ENCODE measurements at regions not wholly inside any gene's neighbourhood (a gene's known extent, or its start where the extent isn't known, plus 50 kb on each side); places are given as distances from the start of the nearest gene placed in this dataset.

DNA sequence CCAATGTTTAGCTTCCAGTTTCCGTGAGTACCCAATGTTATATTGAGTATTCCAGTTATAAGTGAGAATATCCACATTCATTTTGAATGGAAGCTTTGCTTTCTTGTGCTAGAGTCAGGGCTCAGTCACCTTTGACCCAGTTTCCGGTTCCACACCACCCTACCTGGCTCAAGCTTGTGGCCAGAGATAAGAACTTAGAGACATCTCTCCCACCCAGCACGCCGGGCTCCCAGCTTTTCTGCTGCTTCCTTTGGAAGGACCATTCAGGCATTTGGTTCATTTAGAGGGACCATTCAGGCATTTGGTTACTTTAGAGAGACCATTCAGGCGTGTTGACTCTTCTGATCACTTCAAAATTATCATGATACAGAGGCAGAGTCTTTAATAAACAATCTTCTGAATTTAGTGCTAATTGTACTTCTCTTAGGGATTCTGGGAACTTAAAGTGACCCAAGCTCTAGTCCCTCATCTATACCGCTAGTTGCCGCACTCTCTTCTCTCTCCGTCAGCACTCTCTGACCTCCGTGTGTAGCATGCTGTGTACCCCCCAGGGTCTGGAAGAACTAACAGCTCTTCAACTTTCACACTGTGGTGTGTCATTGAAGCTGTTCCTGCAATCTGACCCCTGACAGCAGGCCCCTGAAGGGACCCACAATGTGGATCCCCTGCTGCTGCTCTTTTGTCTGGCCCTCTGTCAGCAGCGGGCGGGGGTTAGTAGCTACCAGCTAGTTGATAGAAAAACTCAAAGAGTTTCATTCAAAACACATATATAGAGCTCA, 943.1 kb downstream of the ARAP2 start:
- TF ChIP-seq, protein P1, sequence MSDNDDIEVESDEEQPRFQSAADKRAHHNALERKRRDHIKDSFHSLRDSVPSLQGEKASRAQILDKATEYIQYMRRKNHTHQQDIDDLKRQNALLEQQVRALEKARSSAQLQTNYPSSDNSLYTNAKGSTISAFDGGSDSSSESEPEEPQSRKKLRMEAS (IDR thresholded peaks at IDR 0.05): no peak
- TF ChIP-seq EP300 (IDR thresholded peaks at IDR 0.05; ENCODE audit: borderline replicate concordance): no peak
- no peak for TF ChIP-seq RAD21 (IDR thresholded peaks at IDR 0.05; ENCODE audit: low read depth)
- TF ChIP-seq CEBPB (IDR thresholded peaks at IDR 0.05): no peak
- TF ChIP-seq, protein P2, sequence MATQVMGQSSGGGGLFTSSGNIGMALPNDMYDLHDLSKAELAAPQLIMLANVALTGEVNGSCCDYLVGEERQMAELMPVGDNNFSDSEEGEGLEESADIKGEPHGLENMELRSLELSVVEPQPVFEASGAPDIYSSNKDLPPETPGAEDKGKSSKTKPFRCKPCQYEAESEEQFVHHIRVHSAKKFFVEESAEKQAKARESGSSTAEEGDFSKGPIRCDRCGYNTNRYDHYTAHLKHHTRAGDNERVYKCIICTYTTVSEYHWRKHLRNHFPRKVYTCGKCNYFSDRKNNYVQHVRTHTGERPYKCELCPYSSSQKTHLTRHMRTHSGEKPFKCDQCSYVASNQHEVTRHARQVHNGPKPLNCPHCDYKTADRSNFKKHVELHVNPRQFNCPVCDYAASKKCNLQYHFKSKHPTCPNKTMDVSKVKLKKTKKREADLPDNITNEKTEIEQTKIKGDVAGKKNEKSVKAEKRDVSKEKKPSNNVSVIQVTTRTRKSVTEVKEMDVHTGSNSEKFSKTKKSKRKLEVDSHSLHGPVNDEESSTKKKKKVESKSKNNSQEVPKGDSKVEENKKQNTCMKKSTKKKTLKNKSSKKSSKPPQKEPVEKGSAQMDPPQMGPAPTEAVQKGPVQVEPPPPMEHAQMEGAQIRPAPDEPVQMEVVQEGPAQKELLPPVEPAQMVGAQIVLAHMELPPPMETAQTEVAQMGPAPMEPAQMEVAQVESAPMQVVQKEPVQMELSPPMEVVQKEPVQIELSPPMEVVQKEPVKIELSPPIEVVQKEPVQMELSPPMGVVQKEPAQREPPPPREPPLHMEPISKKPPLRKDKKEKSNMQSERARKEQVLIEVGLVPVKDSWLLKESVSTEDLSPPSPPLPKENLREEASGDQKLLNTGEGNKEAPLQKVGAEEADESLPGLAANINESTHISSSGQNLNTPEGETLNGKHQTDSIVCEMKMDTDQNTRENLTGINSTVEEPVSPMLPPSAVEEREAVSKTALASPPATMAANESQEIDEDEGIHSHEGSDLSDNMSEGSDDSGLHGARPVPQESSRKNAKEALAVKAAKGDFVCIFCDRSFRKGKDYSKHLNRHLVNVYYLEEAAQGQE (IDR thresholded peaks at IDR 0.05; ENCODE audit: low read depth): no peak
- no peak for TF ChIP-seq TCF12 (IDR thresholded peaks at IDR 0.05; ENCODE audit: low read depth)
- TF ChIP-seq YY1 (IDR thresholded peaks at IDR 0.05; ENCODE audit: low read depth): no peak
- TF ChIP-seq EGR1 (IDR thresholded peaks at IDR 0.05): no peak
- no peak for TF ChIP-seq TAF1 (IDR thresholded peaks at IDR 0.05; ENCODE audit: low read depth)
- TF ChIP-seq FOXM1 (IDR thresholded peaks at IDR 0.05; ENCODE audit: borderline replicate concordance, low read depth): no peak
- TF ChIP-seq TEAD4 (IDR thresholded peaks at IDR 0.05): no peak
- TF ChIP-seq, protein P3, sequence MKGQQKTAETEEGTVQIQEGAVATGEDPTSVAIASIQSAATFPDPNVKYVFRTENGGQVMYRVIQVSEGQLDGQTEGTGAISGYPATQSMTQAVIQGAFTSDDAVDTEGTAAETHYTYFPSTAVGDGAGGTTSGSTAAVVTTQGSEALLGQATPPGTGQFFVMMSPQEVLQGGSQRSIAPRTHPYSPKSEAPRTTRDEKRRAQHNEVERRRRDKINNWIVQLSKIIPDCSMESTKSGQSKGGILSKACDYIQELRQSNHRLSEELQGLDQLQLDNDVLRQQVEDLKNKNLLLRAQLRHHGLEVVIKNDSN (IDR thresholded peaks at IDR 0.05): no peak
- TF ChIP-seq ZBTB7A (IDR thresholded peaks at IDR 0.05; ENCODE audit: low read depth): no peak
- TF ChIP-seq CREB1 (IDR thresholded peaks at IDR 0.05; ENCODE audit: low read depth): no peak
